A549 (cell line): ENCODE measurements at regions not wholly inside any gene's neighbourhood (a gene's known extent, or its start where the extent isn't known, plus 50 kb on each side); places are given as distances from the start of the nearest gene placed in this dataset.

Experiments
- EP300 ChIP-seq, 2 experiments: fragments of >200 bp; sonication (Bioruptor Twin); formaldehyde crosslinking; IDR thresholded peaks; 2 replicates in 1 of 2; 3 replicates in 1 of 2; pipeline ENCODE4 v1.6.1; 2016 to 2017
- KDM5A ChIP-seq: fragments of 200-600 bp; sonication (generic); IDR thresholded peaks from 2 replicates; pipeline ENCODE4 v1.6.1; 2016; ENCODE audit warnings: antibody characterized with exemption, mild to moderate bottlenecking
- MAZ ChIP-seq: fragments of 150-350 bp; IDR thresholded peaks from 2 replicates; pipeline ENCODE4 v1.6.1; 2014; ENCODE audit warnings: antibody characterized with exemption, low read depth, low read length, borderline replicate concordance
- RCOR1 ChIP-seq: fragments of 150-350 bp; IDR thresholded peaks from 2 replicates; pipeline ENCODE4 v1.6.1; 2014; ENCODE audit warnings: antibody characterized with exemption, low read length, low read depth
- SMC3 ChIP-seq: fragments of >200 bp; sonication (Bioruptor Twin); formaldehyde crosslinking; IDR thresholded peaks from 3 replicates; pipeline ENCODE4 v1.6.1; 2018; ENCODE audit warnings: inconsistent platforms
- TF ChIP-seq, protein P1 (sequence below): fragments of >200 bp; sonication (Bioruptor Twin); formaldehyde crosslinking; IDR thresholded peaks from 3 replicates; pipeline ENCODE4 v1.5.1; 2016
- TF ChIP-seq, protein P2 (sequence below): fragments of 200-600 bp; sonication (generic); IDR thresholded peaks from 2 replicates; pipeline ENCODE4 v1.6.1; 2016; ENCODE audit warnings: antibody characterized with exemption, mild to moderate bottlenecking, moderate library complexity

DNA sequence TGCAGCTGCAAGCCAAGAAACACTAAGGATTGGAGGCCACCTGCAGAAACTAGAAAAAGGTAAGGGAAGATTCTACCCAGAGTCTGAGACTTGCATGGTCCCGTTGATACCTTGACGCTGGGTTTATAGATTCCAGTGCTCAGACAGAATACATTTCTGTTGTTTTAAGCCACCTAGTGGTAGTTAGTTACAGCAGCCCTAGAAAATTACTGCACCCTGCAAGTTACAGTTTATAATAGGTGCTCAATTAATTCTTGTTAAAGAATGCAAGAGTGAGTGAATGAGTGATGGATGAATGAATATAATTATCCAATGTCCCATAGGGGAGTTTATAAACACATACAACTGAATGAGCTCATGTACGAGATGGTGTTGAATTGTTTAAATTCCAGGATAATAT, 453.1 kb upstream of the SLC35B3 start:
- TF ChIP-seq, protein P1, sequence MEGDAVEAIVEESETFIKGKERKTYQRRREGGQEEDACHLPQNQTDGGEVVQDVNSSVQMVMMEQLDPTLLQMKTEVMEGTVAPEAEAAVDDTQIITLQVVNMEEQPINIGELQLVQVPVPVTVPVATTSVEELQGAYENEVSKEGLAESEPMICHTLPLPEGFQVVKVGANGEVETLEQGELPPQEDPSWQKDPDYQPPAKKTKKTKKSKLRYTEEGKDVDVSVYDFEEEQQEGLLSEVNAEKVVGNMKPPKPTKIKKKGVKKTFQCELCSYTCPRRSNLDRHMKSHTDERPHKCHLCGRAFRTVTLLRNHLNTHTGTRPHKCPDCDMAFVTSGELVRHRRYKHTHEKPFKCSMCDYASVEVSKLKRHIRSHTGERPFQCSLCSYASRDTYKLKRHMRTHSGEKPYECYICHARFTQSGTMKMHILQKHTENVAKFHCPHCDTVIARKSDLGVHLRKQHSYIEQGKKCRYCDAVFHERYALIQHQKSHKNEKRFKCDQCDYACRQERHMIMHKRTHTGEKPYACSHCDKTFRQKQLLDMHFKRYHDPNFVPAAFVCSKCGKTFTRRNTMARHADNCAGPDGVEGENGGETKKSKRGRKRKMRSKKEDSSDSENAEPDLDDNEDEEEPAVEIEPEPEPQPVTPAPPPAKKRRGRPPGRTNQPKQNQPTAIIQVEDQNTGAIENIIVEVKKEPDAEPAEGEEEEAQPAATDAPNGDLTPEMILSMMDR, result no peak
- TF ChIP-seq, protein P2, sequence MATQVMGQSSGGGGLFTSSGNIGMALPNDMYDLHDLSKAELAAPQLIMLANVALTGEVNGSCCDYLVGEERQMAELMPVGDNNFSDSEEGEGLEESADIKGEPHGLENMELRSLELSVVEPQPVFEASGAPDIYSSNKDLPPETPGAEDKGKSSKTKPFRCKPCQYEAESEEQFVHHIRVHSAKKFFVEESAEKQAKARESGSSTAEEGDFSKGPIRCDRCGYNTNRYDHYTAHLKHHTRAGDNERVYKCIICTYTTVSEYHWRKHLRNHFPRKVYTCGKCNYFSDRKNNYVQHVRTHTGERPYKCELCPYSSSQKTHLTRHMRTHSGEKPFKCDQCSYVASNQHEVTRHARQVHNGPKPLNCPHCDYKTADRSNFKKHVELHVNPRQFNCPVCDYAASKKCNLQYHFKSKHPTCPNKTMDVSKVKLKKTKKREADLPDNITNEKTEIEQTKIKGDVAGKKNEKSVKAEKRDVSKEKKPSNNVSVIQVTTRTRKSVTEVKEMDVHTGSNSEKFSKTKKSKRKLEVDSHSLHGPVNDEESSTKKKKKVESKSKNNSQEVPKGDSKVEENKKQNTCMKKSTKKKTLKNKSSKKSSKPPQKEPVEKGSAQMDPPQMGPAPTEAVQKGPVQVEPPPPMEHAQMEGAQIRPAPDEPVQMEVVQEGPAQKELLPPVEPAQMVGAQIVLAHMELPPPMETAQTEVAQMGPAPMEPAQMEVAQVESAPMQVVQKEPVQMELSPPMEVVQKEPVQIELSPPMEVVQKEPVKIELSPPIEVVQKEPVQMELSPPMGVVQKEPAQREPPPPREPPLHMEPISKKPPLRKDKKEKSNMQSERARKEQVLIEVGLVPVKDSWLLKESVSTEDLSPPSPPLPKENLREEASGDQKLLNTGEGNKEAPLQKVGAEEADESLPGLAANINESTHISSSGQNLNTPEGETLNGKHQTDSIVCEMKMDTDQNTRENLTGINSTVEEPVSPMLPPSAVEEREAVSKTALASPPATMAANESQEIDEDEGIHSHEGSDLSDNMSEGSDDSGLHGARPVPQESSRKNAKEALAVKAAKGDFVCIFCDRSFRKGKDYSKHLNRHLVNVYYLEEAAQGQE, result no peak
- TF ChIP-seq EP300 (IDR thresholded peaks at IDR 0.05), result no peak
- 0 out of 3 replicates have a peak, but pooled peaks have one; percentile 13 for TF ChIP-seq SMC3
- TF ChIP-seq KDM5A, result no peak
- TF ChIP-seq MAZ, result no peak
- TF ChIP-seq RCOR1, result no peak
